OCI-LY7 (cell line): ENCODE measurements at regions not wholly inside any gene's neighbourhood (a gene's known extent, or its start where the extent isn't known, plus 50 kb on each side); places are given as distances from the start of the nearest gene placed in this dataset.

Experiments
- EZH2phosphoT487 ChIP-seq: fragments of 200-600 bp; sonication (generic); IDR thresholded peaks from 2 replicates; pipeline ENCODE4 v1.6.1; 2018; ENCODE audit warnings: low read depth, borderline replicate concordance, mild to moderate bottlenecking, mixed run types, antibody characterized with exemption, low read length, moderate library complexity, mixed read lengths
- TF ChIP-seq, protein P1 (sequence below): fragments of 200-600 bp; sonication (generic); conservative IDR thresholded peaks from 2 replicates; pipeline ENCODE4 v1.5.1; 2014; ENCODE audit warnings: mild to moderate bottlenecking, antibody characterized with exemption, low read length, moderate library complexity, mixed read lengths

GRCh38 chr7:26609532-26609931 lies 254.9 kb downstream of the SKAP2 start:
- no peak for TF ChIP-seq EZH2phosphoT487
- TF ChIP-seq, protein P1, sequence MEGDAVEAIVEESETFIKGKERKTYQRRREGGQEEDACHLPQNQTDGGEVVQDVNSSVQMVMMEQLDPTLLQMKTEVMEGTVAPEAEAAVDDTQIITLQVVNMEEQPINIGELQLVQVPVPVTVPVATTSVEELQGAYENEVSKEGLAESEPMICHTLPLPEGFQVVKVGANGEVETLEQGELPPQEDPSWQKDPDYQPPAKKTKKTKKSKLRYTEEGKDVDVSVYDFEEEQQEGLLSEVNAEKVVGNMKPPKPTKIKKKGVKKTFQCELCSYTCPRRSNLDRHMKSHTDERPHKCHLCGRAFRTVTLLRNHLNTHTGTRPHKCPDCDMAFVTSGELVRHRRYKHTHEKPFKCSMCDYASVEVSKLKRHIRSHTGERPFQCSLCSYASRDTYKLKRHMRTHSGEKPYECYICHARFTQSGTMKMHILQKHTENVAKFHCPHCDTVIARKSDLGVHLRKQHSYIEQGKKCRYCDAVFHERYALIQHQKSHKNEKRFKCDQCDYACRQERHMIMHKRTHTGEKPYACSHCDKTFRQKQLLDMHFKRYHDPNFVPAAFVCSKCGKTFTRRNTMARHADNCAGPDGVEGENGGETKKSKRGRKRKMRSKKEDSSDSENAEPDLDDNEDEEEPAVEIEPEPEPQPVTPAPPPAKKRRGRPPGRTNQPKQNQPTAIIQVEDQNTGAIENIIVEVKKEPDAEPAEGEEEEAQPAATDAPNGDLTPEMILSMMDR, result no peak
